OCI-LY1 (cell line): ENCODE measurements at regions not wholly inside any gene's neighbourhood (a gene's known extent, or its start where the extent isn't known, plus 50 kb on each side); places are given as distances from the start of the nearest gene placed in this dataset.

Source experiments
- H2AFZ ChIP-seq: fragments of 200-600 bp; sonication (generic), shearing (Covaris generic); 2 replicates; pipeline ENCODE4 v1.6.0; 2014; ENCODE audit warnings: antibody characterized with exemption, mild to moderate bottlenecking, low read length
- H3F3A ChIP-seq: fragments of 200-600 bp; sonication (generic), shearing (Covaris generic); 2 replicates; pipeline ENCODE4 v1.6.0; 2014; ENCODE audit warnings: mild to moderate bottlenecking, antibody characterized with exemption, low read length, moderate library complexity; ENCODE audit not compliant: insufficient read depth
- H3K27ac ChIP-seq: fragments of 200-600 bp; sonication (generic); 2 replicates; pipeline ENCODE4 v1.5.1; 2014; ENCODE audit warnings: low read length, mixed run types, mild to moderate bottlenecking, low read depth; ENCODE audit not compliant: poor library complexity, severe bottlenecking
- H3K27me3 ChIP-seq: fragments of 200-600 bp; sonication (generic); 2 replicates; pipeline ENCODE4 v1.6.0; 2014; ENCODE audit warnings: antibody characterized with exemption, mild to moderate bottlenecking, low read length, moderate library complexity; ENCODE audit not compliant: insufficient read depth
- H3K36me3 ChIP-seq: fragments of 200-600 bp; sonication (generic); 2 replicates; pipeline ENCODE4 v1.6.1; 2014; ENCODE audit warnings: mild to moderate bottlenecking, antibody characterized with exemption, low read length, moderate library complexity, mixed read lengths; ENCODE audit not compliant: insufficient read depth
- H3K4me1 ChIP-seq: fragments of 200-600 bp; sonication (generic); 2 replicates; pipeline ENCODE4 v1.5.1; 2014; ENCODE audit warnings: mild to moderate bottlenecking, low read length, moderate library complexity; ENCODE audit not compliant: insufficient read depth, severe bottlenecking
- H3K4me2 ChIP-seq: fragments of 200-600 bp; sonication (generic), shearing (Covaris generic); 2 replicates; pipeline ENCODE4 v1.6.1; 2014; ENCODE audit warnings: low read length
- H3K4me3 ChIP-seq: fragments of 200-600 bp; sonication (generic); 2 replicates; pipeline ENCODE4 v1.5.1; 2014; ENCODE audit warnings: low read length, low read depth, mild to moderate bottlenecking, mixed read lengths; ENCODE audit not compliant: poor library complexity, severe bottlenecking
- H3K79me2 ChIP-seq: fragments of 200-600 bp; shearing (Covaris generic); 2 replicates; pipeline ENCODE4 v1.6.1; 2016; ENCODE audit warnings: mixed run types, low read length, mixed read lengths; ENCODE audit not compliant: insufficient read depth
- H3K9ac ChIP-seq: fragments of 200-600 bp; sonication (generic), shearing (Covaris generic); 2 replicates; pipeline ENCODE4 v1.6.1; 2014; ENCODE audit warnings: mild to moderate bottlenecking, low read length, mixed read lengths
- H3K9me2 ChIP-seq: fragments of 200-600 bp; sonication (generic), shearing (Covaris generic); 2 replicates; pipeline ENCODE4 v1.6.1; 2014; ENCODE audit warnings: low read depth, mild to moderate bottlenecking, low read length, mixed read lengths
- H3K9me3 ChIP-seq: fragments of 200-600 bp; shearing (Covaris generic); 2 replicates; pipeline ENCODE4 v1.6.1; 2014; ENCODE audit warnings: low read length, mixed read lengths
- H4K20me1 ChIP-seq: fragments of 200-600 bp; sonication (generic), shearing (Covaris generic); 2 replicates; pipeline ENCODE4 v1.6.0; 2016; ENCODE audit warnings: mild to moderate bottlenecking, low read length; ENCODE audit not compliant: insufficient read depth
- EZH2 ChIP-seq: fragments of 200-600 bp; sonication (generic), shearing (Covaris generic); IDR thresholded peaks from 2 replicates; pipeline ENCODE4 v1.8.0; 2017; ENCODE audit warnings: borderline replicate concordance, mixed run types, mild to moderate bottlenecking, antibody characterized with exemption, low read length, moderate library complexity, mixed read lengths
- TF ChIP-seq, protein P1 (sequence below): fragments of 200-600 bp; sonication (generic), shearing (Covaris generic); IDR thresholded peaks from 2 replicates; pipeline ENCODE4 v1.5.1; 2017; ENCODE audit warnings: mild to moderate bottlenecking, antibody characterized with exemption, low read length, moderate library complexity, mixed read lengths

DNA sequence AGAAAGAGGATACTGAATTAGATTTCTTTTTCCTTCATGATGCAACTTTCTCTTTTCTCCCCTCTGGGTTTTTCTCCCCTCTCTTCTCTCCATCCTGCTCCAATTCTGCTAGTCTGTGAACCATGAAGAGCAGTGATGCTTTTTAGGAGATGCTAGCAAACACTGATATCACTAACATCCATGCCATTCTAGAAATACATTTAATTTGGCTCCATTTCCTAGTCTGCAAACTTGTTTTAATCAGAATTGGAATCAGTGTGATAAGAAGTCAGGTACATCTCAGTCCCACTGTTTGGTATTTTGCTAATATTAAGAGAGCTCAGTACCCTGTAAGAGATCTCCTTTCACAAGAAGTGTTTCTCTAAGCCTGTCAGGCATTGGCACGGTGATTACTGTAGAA lies 437.1 kb downstream of the RWDD3 start:
- Histone ChIP-seq H3K36me3 (no peaks in the 10 kb centered on the region), H3K9me3 (no peaks in the 10 kb centered on the region), H3K27ac (no peak overlapping the region), H3K27me3 (no peaks in the 10 kb centered on the region), H3K4me1 (no peaks in the 10 kb centered on the region), H3F3A (no peaks in the 10 kb centered on the region), H4K20me1 (no peaks in the 10 kb centered on the region), H2AFZ (no peak overlapping the region), H3K9me2 (no peaks in the 10 kb centered on the region), H3K9ac (no peak overlapping the region), H3K79me2 (no peaks in the 10 kb centered on the region), H3K4me2 (no peak overlapping the region), H3K4me3 (no peak overlapping the region)
- TF ChIP-seq, protein P1, sequence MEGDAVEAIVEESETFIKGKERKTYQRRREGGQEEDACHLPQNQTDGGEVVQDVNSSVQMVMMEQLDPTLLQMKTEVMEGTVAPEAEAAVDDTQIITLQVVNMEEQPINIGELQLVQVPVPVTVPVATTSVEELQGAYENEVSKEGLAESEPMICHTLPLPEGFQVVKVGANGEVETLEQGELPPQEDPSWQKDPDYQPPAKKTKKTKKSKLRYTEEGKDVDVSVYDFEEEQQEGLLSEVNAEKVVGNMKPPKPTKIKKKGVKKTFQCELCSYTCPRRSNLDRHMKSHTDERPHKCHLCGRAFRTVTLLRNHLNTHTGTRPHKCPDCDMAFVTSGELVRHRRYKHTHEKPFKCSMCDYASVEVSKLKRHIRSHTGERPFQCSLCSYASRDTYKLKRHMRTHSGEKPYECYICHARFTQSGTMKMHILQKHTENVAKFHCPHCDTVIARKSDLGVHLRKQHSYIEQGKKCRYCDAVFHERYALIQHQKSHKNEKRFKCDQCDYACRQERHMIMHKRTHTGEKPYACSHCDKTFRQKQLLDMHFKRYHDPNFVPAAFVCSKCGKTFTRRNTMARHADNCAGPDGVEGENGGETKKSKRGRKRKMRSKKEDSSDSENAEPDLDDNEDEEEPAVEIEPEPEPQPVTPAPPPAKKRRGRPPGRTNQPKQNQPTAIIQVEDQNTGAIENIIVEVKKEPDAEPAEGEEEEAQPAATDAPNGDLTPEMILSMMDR = no peak
- no peak for TF ChIP-seq EZH2

DNA sequence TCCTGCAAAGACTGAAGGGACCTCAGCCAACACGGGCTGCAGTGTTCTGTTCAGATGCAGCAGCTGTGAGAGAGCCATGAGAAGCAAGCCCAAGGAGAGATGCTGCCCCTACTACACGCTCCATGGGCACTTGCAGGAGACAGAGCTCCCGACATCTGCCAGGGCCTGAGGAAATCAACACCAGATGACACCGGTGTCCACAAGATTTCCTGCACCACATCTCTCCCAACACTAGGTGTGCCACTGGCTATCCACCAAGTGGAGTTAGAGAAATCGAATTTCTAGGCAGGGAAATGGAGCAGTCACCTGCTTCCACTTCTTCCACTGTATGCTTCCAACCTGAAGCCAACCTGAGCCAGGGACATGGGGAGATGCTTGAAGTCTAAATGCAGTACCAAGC lies 445.3 kb downstream of the RWDD3 start:
- Histone ChIP-seq H3K9me3 (no peaks in the 10 kb centered on the region), H3K4me3 (no peak overlapping the region), H3F3A (no peaks in the 10 kb centered on the region), H2AFZ (no peak overlapping the region), H3K36me3 (no peaks in the 10 kb centered on the region), H3K79me2 (no peaks in the 10 kb centered on the region), H3K27ac (no peak overlapping the region), H3K9ac (no peak overlapping the region), H3K4me2 (no peak overlapping the region), H3K4me1 (no peaks in the 10 kb centered on the region), H3K27me3 (no peaks in the 10 kb centered on the region), H4K20me1 (no peaks in the 10 kb centered on the region), H3K9me2 (no peaks in the 10 kb centered on the region)
- TF ChIP-seq, protein P1 = no peak

DNA sequence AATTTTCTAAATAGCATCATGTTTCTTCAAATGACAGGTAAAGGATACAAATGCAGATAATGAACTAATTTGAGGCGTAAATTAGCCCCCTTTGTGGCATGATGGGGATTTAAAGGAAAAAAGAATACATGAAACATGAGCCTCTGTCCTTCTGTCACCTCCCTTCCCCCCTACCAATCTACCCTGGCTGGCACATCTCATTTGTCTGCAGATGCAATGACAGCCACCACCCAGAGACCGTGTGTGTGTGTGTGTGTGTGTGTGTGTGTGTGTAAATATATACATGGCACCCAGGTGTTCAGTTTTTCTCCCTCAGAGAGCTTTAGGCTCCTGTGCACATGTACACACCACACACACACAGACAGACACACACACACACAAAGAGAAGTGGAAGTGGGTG lies 451.1 kb downstream of the RWDD3 start:
- no peak overlapping the region for H3K9ac ChIP-seq

More for the DNA sequence above, 451.1 kb downstream of the RWDD3 start:
- Histone ChIP-seq H3K9me2 (no peaks in the 10 kb centered on the region), H2AFZ (no peak overlapping the region), H3K79me2 (no peaks in the 10 kb centered on the region), H3K9me3 (no peaks in the 10 kb centered on the region), H3K27me3 (no peaks in the 10 kb centered on the region), H3F3A (no peaks in the 10 kb centered on the region), H3K4me2 (no peak overlapping the region), H4K20me1 (no peaks in the 10 kb centered on the region), H3K4me1 (no peaks in the 10 kb centered on the region), H3K36me3 (no peaks in the 10 kb centered on the region), H3K27ac (no peak overlapping the region), H3K4me3 (no peak overlapping the region)
- no peak for TF ChIP-seq EZH2
- TF ChIP-seq, protein P1 = no peak
